NCI-H2107 treated with DMSO at 0.1 percent for 48 hours (cell line): ENCODE measurements at regions not wholly inside any gene's neighbourhood (a gene's known extent, or its start where the extent isn't known, plus 50 kb on each side); places are given as distances from the start of the nearest gene placed in this dataset.

Experiments
- DNase-seq: peaks from one replicate; lab custom pipeline; 2025; ENCODE audit not compliant: unreplicated experiment; lab: John Stamatoyannopoulos, UW

DNA sequence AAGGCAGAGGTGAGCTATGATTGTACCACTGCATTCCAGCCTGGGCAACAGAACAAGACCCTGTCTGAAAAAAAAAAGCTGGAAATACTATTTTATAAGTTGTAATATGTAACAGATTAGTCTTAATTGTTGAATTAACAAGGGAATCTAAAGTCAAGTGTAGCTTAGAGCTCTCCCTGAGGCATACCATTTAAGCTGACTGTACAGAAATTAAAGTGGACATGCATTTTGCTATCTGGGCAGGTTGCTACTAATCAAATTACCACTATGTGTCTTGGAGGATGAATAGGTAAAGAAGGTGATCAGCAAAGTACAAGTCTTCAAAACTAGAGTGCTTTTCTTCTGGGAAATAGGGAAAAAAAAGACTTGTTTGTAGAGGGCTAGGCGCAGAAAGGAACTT is 205.3 kb upstream of the JADE1 start:
- no peak for DNase-seq

DNA sequence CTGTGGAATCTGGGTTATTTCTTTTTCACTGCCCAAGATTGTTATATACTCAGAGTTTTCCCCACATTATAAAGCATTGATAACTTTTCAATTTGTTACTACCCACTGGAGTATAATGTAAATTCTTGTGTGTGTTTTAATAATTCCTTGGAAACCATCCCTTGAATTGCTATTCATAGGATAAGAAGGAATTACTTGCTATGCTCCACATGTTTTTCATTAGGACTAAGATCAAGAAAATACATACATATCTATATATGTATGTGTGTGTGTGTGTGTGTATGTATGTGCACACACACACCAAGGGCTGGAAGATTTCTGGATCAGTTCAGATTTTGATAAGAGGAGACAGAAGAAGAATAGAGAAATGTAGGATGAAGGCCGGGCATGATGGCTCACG is 206.4 kb upstream of the JADE1 start:
- no peak for DNase-seq

GRCh38 chr4:128601991-128602695 is 207.4 kb upstream of the JADE1 start:
- no peak for DNase-seq

- peak; percentile 81 for DNase-seq
Measured at GRCh38 chr4:128600996-128601871, 208.3 kb upstream of the JADE1 start.

GRCh38 chr4:128600410-128600809 is 209.1 kb upstream of the JADE1 start:
- DNase-seq = no peak

GRCh38 chr4:128597500-128597899 is 212.0 kb upstream of the JADE1 start:
- no peak for DNase-seq

DNA sequence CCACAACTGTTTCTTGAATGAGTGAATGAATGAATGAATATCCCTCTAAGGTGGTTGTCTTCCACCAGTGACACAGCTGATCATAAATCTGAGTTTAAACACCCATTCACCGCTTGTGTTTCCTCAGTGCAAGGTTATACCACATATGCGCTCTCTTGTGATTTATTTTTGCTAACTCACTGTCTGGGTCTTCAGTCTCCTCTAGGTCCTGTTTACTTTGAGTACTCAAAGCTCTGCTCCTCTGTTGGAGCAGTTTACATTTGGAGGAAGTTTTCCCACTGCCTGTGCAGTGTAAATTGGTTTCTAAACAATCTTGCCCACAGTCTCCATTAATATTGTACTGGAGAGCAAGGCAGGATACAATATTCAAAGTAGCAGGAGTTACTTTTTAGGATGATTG is 212.6 kb upstream of the JADE1 start:
- no peak for DNase-seq

GRCh38 chr4:128596115-128596514 is 213.4 kb upstream of the JADE1 start:
- no peak for DNase-seq

GRCh38 chr4:128591482-128591881 is 218.0 kb upstream of the JADE1 start:
- no peak for DNase-seq

- DNase-seq = no peak
Measured at GRCh38 chr4:128590773-128591172, 218.7 kb upstream of the JADE1 start.

DNA sequence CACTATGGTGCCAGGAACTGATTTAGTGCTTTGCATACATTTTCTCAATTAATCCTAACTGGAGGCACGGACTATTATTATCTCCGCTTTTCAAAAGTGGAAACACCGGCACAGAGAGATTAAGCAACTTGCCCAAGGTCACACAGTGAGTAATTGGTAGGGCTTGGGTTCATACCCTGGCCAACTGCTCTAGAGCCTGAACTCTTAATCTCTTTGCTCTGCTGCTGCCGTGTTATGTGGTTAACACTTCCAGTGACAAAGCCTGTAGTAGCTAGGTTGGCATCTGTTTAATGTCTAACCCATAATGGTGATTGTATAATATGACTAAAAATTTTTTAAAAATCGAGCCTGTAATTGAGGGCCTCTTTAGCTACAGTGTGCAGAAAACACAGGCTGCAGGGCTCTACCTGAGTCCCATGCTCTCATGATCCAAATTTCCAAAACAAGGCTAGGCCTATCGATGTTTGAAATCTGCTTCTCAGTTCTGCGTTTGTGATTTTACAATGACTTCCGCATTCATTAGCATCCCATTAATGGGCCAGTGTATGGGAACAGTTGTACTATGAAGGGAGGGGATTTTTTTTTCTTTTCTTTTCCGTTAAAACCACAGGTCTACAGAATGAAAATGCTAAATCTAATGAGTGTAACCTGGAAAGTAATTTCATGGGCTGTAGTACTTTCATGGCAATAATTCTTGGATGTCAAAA is 219.3 kb upstream of the JADE1 start:
- no peak for DNase-seq

GRCh38 chr4:128589384-128589965 is 220.0 kb upstream of the JADE1 start:
- no peak for DNase-seq

- no peak for DNase-seq
Measured at GRCh38 chr4:128587382-128587781, 222.1 kb upstream of the JADE1 start.

- DNase-seq = no peak
Measured at GRCh38 chr4:128583753-128584712, 225.5 kb upstream of the JADE1 start.

GRCh38 chr4:128582427-128582870 is 227.1 kb upstream of the JADE1 start:
- DNase-seq = no peak

- no peak for DNase-seq
Measured at GRCh38 chr4:128579154-128579853, 230.2 kb upstream of the JADE1 start.

- DNase-seq = no peak
Measured at GRCh38 chr4:128574706-128575105, 234.8 kb upstream of the JADE1 start.

DNA sequence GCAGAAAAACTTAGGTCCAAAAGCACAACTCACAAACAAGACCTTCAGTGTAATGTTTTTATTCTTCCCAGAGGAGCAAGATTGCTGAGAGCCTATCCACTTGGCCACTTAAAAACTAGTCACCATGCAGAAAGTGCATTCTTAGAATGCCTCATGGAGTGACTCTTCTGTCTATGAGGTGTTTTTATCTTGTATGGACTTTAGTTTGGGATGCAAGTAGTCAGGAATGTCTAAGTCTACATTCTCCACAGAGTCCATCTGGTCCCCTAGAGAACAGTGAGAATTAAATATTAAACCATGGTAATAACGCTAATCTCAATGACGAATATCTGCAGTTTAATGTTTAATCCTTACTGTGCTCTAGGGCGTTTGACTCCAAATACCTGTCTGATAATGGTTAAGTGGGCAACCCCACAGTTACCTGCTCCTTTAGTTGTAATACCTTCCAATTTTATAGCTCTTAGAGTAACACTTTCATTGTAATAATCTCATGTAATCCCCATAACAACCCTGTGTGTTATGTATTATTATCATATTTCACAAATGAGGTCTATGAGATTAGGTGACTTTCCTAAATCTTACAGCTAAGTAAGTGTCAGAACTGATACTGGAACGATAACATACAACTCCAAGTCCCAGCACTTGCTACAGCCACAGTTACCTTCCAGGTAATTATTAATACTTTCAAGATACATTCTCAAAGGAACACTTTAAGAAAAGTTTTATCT is 235.6 kb upstream of the JADE1 start:
- DNase-seq = no peak

DNA sequence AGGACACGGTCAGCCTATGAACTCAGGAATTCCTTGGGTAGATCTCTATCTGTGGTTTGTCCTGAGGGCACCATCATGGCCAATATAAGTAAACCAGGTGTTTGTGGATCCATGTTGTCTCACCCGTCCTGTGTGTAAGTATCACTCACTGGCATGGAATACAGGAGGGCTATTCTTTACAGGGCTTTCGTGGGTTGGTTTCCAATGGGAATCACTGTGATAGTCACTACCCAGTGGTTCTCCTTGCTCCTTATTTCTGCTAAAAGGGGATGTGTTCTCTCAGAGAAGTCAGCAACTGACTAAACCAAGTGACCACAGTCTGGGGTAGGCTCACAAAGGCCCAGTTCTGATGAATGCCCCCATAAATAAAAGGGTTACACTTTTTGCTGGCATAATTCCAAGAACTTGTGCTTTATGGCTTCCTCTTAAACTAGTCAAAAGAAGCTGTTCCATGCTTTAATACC is 236.7 kb upstream of the JADE1 start:
- DNase-seq = no peak
